Right lobe of liver (tissue), 6 donors: ENCODE measurements at regions not wholly inside any gene's neighbourhood (a gene's known extent, or its start where the extent isn't known, plus 50 kb on each side); places are given as distances from the start of the nearest gene placed in this dataset.

Experiments used
- ATAC-seq, 4 donors: fragments of 200-7000 bp; cut with Tn5 transposase; one replicate each; pipeline ENCODE4 v1.9.1; 2020; ENCODE audit warnings: mild to moderate bottlenecking in 4 of 4, moderate library complexity in 4 of 4
- DNase-seq, 3 donors: peaks; one replicate each; pipeline ENCODE4 v3.0.0-alpha.2; 2020
- H3K27ac ChIP-seq, 3 donors: fragments of 200-600 bp; one replicate each; pipeline ENCODE4 v1.8.0; 2022
- H3K27me3 ChIP-seq, 2 donors: fragments of 200-600 bp; one replicate each; pipeline ENCODE4 v1.8.0; 2022
- H3K36me3 ChIP-seq, 4 donors: fragments of 200-600 bp; sonication (generic) in 1 of 4; one replicate each; pipeline versions ENCODE4 v1.5.1 to v1.8.0; 2017 to 2022; ENCODE audit warnings: control low read depth in 1 of 4
- H3K4me1 ChIP-seq, 4 donors: fragments of 200-600 bp; sonication (generic) in 1 of 4; one replicate each; pipeline versions ENCODE4 v1.5.1 to v1.8.0; 2017 to 2022; ENCODE audit warnings: control low read depth in 1 of 4
- H3K4me3 ChIP-seq, 3 donors: fragments of 200-600 bp; one replicate each; pipeline ENCODE4 v1.8.0; 2022
- H3K9me3 ChIP-seq, 4 donors: fragments of 200-600 bp; sonication (generic) in 1 of 4; one replicate each; pipeline versions ENCODE4 v1.5.1 to v1.8.0; 2017 to 2022; ENCODE audit warnings: control low read depth in 1 of 4
- POLR2A ChIP-seq: fragments of 450-650 bp; IDR thresholded peaks from one replicate; pipeline ENCODE4 v1.6.1; 2017; ENCODE audit warnings: antibody characterized with exemption, mild to moderate bottlenecking
- WGBS: methylation state at CpG from one replicate; pipeline ENCODE4 v1.1.6; 2018; ENCODE audit warnings: low coverage, low lambda C conversion rate; ENCODE audit not compliant: insufficient coverage; ENCODE audit errors: missing lambda C conversion rate; 5-methylcytosine and 5-hydroxymethylcytosine counted together
- intact Hi-C, 2 donors: fragments of 100-400 bp; cut with DNase I; formaldehyde crosslinking; loops; one replicate each; pipeline versions ENCODE4 v1.11.2 to v1.14.1; 2022
- TF ChIP-seq, protein P1 (sequence below), 4 donors: fragments of 200-600 bp in 3 of 4; fragments of 450-650 bp in 1 of 4; IDR thresholded peaks; one replicate each; pipeline versions ENCODE4 v1.5.1 to v1.8.0; 2016 to 2022; ENCODE audit warnings: antibody characterized with exemption in 4 of 4, mild to moderate bottlenecking in 2 of 4
- donor health status: DM: no; HTN: yes; CAD: no.
- donor health status: DM: no; HTN: no; CAD: no.
- donor health status: DM: no; HTN: no; CAD: no.
- donor health status: DM: no; HTN: yes; CAD: no.
- donor health status: DM: no; HTN: yes; CAD: no.

DNA sequence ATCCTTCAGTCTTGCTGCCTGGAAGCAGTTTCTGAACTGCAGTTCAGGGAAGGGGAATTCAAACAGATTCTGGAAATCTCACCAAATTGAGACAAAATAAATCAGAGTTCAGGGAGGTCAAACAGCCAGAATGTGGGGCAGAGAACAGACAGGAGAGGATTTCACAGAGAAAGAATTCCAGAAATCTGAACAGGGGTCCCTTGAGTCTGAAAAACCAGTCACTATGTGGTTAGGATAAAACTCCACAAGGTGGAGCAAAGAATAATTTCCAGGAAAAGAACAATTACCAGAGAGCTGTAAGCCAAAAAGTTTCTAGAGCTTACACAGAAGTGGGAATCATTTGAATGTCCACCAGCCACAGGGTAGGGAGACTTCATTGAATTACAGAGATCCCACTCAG is 84.7 kb downstream of the URB2 start:
- Histone ChIP-seq H3K9me3 (no peaks in the 10 kb centered on the region), H3K36me3 (no peaks in the 10 kb centered on the region), H3K27ac (no peak overlapping the region), H3K4me3 (no peak overlapping the region), H3K27me3 (no peaks in the 10 kb centered on the region), H3K4me1 (no peaks in the 10 kb centered on the region)
- no peak for ATAC-seq
- TF ChIP-seq, protein P1, sequence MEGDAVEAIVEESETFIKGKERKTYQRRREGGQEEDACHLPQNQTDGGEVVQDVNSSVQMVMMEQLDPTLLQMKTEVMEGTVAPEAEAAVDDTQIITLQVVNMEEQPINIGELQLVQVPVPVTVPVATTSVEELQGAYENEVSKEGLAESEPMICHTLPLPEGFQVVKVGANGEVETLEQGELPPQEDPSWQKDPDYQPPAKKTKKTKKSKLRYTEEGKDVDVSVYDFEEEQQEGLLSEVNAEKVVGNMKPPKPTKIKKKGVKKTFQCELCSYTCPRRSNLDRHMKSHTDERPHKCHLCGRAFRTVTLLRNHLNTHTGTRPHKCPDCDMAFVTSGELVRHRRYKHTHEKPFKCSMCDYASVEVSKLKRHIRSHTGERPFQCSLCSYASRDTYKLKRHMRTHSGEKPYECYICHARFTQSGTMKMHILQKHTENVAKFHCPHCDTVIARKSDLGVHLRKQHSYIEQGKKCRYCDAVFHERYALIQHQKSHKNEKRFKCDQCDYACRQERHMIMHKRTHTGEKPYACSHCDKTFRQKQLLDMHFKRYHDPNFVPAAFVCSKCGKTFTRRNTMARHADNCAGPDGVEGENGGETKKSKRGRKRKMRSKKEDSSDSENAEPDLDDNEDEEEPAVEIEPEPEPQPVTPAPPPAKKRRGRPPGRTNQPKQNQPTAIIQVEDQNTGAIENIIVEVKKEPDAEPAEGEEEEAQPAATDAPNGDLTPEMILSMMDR (IDR thresholded peaks at IDR 0.05) = no peak
- no peak for TF ChIP-seq POLR2A
- DNase-seq = no peak
- intact Hi-C loops = no loop called here

DNA sequence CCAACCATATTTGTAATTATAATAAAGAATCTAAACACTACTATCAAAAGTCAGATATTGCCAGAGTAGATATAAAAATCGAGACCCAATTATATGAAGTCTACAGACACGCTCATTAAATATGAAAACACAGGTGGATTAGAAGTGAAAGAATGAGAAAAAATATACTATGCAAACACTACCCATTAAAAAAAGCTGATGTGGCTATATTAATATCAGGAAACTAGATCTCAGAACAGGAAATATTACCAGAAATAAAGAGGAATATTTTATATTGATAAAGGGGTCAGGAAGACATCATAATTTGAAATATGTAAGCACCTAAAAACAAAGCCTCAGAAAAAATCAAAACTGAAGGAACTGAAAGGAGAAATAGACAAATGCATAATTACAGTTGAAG is 88.3 kb downstream of the URB2 start:
- H3K27ac ChIP-seq = no peak overlapping the region
- no peak overlapping the region for H3K4me3 ChIP-seq
- H3K9me3 ChIP-seq = no peaks in the 10 kb centered on the region
- no peaks in the 10 kb centered on the region for H3K36me3 ChIP-seq
- intact Hi-C loops = no loop called here
- H3K27me3 ChIP-seq = no peaks in the 10 kb centered on the region
- WGBS = 100% methylated on average over 2 of the region's 2 CpGs
- H3K4me1 ChIP-seq = no peaks in the 10 kb centered on the region
- TF ChIP-seq POLR2A = no peak
- TF ChIP-seq, protein P1 (IDR thresholded peaks at IDR 0.05) = no peak
- ATAC-seq = no peak
- no peak for DNase-seq

DNA sequence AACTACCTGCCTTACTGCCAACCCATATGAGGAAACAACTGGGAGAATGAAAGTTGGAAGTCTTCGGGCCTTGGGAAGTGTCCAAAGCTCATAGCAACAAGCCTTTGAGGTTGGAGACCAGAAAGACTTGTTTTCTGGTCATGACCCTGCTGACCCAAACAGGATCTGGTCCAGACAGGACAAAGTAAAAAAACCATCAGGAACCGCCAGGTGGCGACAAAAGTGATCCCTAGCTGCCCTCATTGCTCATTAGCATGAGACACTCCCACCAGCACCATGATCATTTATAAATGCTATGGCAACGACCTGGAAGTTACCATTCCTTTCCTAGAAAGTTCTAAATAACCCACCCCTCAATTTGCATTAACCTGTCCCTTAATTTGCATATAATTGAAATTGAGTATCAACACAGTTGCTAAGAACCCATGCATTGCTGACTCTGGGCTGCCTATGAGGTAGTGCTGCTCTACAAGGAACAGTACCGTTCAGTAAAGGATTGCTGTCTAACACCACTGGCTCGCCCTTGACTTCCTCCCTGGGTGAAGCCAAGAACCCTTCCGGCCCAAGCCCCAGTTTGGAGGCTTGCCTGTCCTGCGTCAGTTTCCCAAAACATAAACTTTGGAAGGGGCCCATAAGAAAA is 89.0 kb downstream of the URB2 start:
- Histone ChIP-seq H3K27ac (no peak overlapping the region), H3K36me3 (no peaks in the 10 kb centered on the region), H3K4me3 (no peak overlapping the region), H3K9me3 (no peaks in the 10 kb centered on the region), H3K4me1 (no peaks in the 10 kb centered on the region), H3K27me3 (no peaks in the 10 kb centered on the region)
- 65% methylated on average over 4 of the region's 8 CpGs for WGBS
- intact Hi-C loops = no loop called here
- DNase-seq (no peak), ATAC-seq (peak in 3 of 4 donors; percentile 28 to 46 (median 35))
- TF ChIP-seq, protein P1 (IDR thresholded peaks at IDR 0.05) = peak in 2 of 4 donors; percentile 18 to 25
- TF ChIP-seq POLR2A = no peak

DNA sequence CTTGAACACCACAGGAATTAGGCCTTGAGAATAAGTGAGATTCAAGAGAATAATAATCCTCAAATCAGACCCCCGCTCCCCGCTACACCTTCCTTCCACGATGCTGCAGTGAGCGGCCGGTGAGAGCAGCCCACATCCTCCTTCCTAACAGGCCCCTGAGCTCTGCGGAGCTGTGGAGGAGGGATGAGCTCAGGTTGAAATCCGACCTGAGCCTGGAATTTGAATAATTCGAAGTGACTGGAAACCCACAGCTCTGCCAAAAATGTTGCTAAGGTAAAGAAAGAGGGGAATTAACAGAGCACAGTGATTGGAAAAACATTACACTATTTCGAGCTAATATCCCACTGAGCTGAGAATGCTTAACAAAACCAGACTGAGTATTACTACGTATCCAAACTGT is 90.0 kb downstream of the URB2 start:
- WGBS = 71% methylated on average over 8 of the region's 10 CpGs
- Histone ChIP-seq H3K36me3 (no peaks in the 10 kb centered on the region), H3K4me3 (no peak overlapping the region), H3K27ac (no peak overlapping the region), H3K4me1 (no peaks in the 10 kb centered on the region), H3K9me3 (no peaks in the 10 kb centered on the region), H3K27me3 (no peaks in the 10 kb centered on the region)
- no peak for TF ChIP-seq POLR2A
- TF ChIP-seq, protein P1 (IDR thresholded peaks at IDR 0.05) = no peak
- ATAC-seq = no peak
- intact Hi-C loops = no loop called here
- no peak for DNase-seq

DNA sequence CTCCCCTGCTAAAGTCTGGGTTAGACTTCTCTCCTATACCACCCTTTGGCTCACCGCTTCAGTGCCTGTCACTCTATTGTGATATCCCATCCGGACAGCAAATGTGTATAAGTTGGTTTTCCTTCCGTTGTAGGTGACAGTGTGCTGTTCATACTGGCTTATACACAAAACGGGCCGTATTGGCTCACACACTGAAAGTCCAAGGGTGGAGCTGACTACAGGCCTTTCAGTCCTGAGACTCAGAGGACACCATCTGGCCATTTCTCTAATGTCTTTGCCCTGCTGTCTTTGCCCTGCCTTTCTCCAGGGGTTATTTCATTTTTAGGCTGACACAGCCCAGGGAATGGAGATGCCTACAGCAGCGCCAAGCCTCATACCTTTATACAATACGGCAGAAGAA is 90.7 kb downstream of the URB2 start:
- Histone ChIP-seq H3K9me3 (no peaks in the 10 kb centered on the region), H3K27ac (no peak overlapping the region), H3K36me3 (no peaks in the 10 kb centered on the region), H3K4me3 (no peak overlapping the region), H3K4me1 (no peaks in the 10 kb centered on the region), H3K27me3 (no peaks in the 10 kb centered on the region)
- no peak for ATAC-seq
- TF ChIP-seq POLR2A = no peak
- TF ChIP-seq, protein P1 (IDR thresholded peaks at IDR 0.05) = no peak
- no peak for DNase-seq
- whole genome bisulfite sequencing = 75% methylated on average over 7 of the region's 7 CpGs
- intact Hi-C loops = no loop called here
